ENCODE measurements at regions not wholly inside any gene's neighbourhood (a gene's known extent, or its start where the extent isn't known, plus 50 kb on each side); places are given as distances from the start of the nearest gene placed in this dataset.
A peak's percentile ranks its signal among the peaks of the same experiment; 100 is the strongest.

DNA sequence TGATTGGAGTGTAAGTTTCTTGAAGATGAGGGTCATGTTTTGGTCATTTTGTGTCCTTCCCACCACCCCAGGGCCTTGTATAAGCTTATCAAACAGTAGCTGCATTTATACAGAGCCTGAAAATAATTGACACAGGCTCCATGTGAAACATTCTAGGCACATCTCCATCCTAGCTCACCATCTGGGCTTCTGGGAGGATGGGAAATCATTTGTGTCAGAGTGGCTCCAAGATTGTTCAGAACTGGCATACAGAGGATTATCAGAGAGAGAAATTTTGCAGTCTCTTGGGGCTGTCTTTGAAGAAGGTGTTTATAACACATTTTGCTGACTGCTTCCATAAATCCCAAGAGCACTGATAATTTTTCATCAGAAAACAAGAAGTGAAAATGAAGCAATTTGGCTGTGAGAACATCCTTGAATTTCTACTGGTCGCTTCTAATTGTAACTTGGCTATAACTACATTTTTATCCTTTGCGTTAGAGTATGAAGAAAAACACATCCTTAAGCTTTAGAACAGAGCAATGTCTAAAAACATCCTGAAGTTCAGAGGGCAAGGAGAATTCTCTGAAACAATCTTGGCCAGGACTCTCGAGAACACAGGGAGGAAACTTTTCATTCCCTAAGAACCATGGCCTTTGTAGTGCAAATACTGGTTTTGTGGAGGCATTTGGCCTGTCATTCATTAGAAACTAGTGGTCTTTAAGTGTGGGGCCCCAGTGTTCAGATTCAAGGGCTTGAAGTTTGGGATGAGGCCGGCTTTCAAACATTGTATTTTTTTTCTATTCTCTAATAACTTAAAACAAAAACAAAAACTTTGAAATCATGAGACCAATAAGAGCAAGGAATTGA, 151.1 kb downstream of the DACT1 start:
- ChIA-PET POLR2A (ENCODE audit: partially characterized antibody) (no interaction called here), CTCF (ENCODE audit: partially characterized antibody) (interaction anchor here (1.0 to 1.2 kb wide), 2 partner anchors 9 to 16 kb away, joined by 3 to 4 read pairs; no protein-coding TSS in a partner anchor)
- no peak overlapping the region for H3K18ac ChIP-seq (ENCODE audit: extremely low read depth, low read length)
- H3K56ac ChIP-seq (replicated peaks; ENCODE audit: insufficient read length, low read depth, low read length): no peak overlapping the region
- no peak overlapping the region for H3K23ac ChIP-seq (ENCODE audit: insufficient read length)
- H3K9ac ChIP-seq (replicated peaks in 1 of 4; ENCODE audit: extremely low read depth in 1 of 4, low read depth in 3 of 4, low read length in 3 of 4): no peak overlapping the region
- H2BK12ac ChIP-seq (ENCODE audit: low read depth, low read length): no peak overlapping the region
- no peaks in the 10 kb centered on the region for H3K79me1 ChIP-seq (ENCODE audit: low read depth, low read length)
- H2BK120ac ChIP-seq (replicated peaks; ENCODE audit: low read depth, low read length): no peak overlapping the region
- H3K14ac ChIP-seq (ENCODE audit: insufficient read length): no peak overlapping the region
- no peaks in the 10 kb centered on the region for H3K36me3 ChIP-seq (ENCODE audit: control insufficient read depth in 2 of 4, insufficient read depth in 4 of 4, low read length in 3 of 4)
- H3K4ac ChIP-seq (replicated peaks; ENCODE audit: insufficient read length, low read depth, low read length): no peak overlapping the region
- no peaks in the 10 kb centered on the region for H3K9me3 ChIP-seq (ENCODE audit: insufficient read depth in 2 of 2, low read depth in 1 of 2, low read length in 1 of 2)
- 0 out of 8 replicates have a peak overlapping the region, but pooled peaks of 1 of the 4 experiments have one; percentile 8 for H3K4me3 ChIP-seq (ENCODE audit: extremely low read depth in 1 of 4, insufficient read depth in 2 of 4, low read depth in 3 of 4, low read length in 4 of 4)
- H4K20me1 ChIP-seq (replicated peaks in 1 of 2; ENCODE audit: control insufficient read depth in 1 of 2, insufficient read depth in 2 of 2, low read length in 2 of 2): no peaks in the 10 kb centered on the region
- no peak overlapping the region for H2BK20ac ChIP-seq (ENCODE audit: low read length)
- H3K4me2 ChIP-seq (ENCODE audit: insufficient read depth in 1 of 2, low read depth in 2 of 2, low read length in 2 of 2): 0 out of 4 replicates have a peak overlapping the region, but pooled peaks of 1 of the 2 experiments have one; percentile 15
- peaks cover 0 to 4% (median 2%) of the 10 kb centered on the region in 4 experiments; a peak in 5 of 7 replicates for H3K4me1 ChIP-seq (replicated peaks in 1 of 4; ENCODE audit: control insufficient read depth in 3 of 4, insufficient read depth in 4 of 4, low read length in 3 of 4)
- no peak overlapping the region for H4K91ac ChIP-seq (replicated peaks; ENCODE audit: insufficient read length, low read length)
- H2BK15ac ChIP-seq (ENCODE audit: low read length): no peak overlapping the region
- 63% methylated on average over 4 of the region's 4 CpGs; no CpG with 5 or more reads in 1 of the 2 experiments for WGBS, 2 experiments (ENCODE audit: extremely low coverage in 1 of 2, insufficient coverage in 1 of 2, insufficient read length in 1 of 2, insufficient replicate concordance in 2 of 2, low coverage in 1 of 2, low lambda C conversion rate in 2 of 2, missing lambda C conversion rate in 1 of 2)
- H4K8ac ChIP-seq (ENCODE audit: extremely low read depth, insufficient read depth, low read length): no peak overlapping the region
- no peaks in the 10 kb centered on the region; the same call in 1 of the 2 replicates for H3K23me2 ChIP-seq (ENCODE audit: low read depth, low read length)
- H2AFZ ChIP-seq (ENCODE audit: low read length): no peak overlapping the region
- FAIRE-seq: no peak
- no peak overlapping the region for H2AK5ac ChIP-seq (ENCODE audit: low read depth, low read length)
- no peak overlapping the region for H3K27ac ChIP-seq (ENCODE audit: low read depth, low read length)
- H4K5ac ChIP-seq (ENCODE audit: insufficient read length, low read depth, low read length): no peak overlapping the region
- H3K27me3 ChIP-seq (replicated peaks in 1 of 4; ENCODE audit: control insufficient read depth in 3 of 4, extremely low read depth in 1 of 4, insufficient read depth in 3 of 4, low read length in 3 of 4): peaks cover 0 to 4% (median 0%) of the 10 kb centered on the region in 4 experiments; a peak in 1 of 7 replicates
- no peaks in the 10 kb centered on the region for H3K79me2 ChIP-seq (ENCODE audit: control insufficient read depth in 1 of 2, insufficient read depth in 2 of 2, low read length in 2 of 2)
- DNase-seq (ENCODE audit: low read depth in 1 of 2, low spot score in 2 of 2): no peak
- no peak overlapping the region for H2BK5ac ChIP-seq (ENCODE audit: low read depth, low read length)
- TF ChIP-seq CHD1 (IDR thresholded peaks at IDR 0.05; ENCODE audit: low read depth, low read length) (no peak), CBX8 (IDR thresholded peaks at IDR 0.05; ENCODE audit: borderline replicate concordance, low read depth, low read length) (no peak), CTBP2 (IDR thresholded peaks at IDR 0.05; ENCODE audit: borderline replicate concordance, insufficient read depth, insufficient read length, low read length) (no peak), KDM5A (IDR thresholded peaks at IDR 0.05; ENCODE audit: low read length) (no peak), CEBPB (IDR thresholded peaks at IDR 0.05; ENCODE audit: low read depth, low read length) (no peak), NANOG (IDR thresholded peaks at IDR 0.05; ENCODE audit: insufficient read depth, low read depth, low read length, poor library complexity, severe bottlenecking) (no peak), BRCA1 (IDR thresholded peaks at IDR 0.05; ENCODE audit: low read depth, low read length) (no peak), RNF2 (IDR thresholded peaks at IDR 0.05; ENCODE audit: borderline replicate concordance, low read depth, low read length, missing control alignments, poor library complexity, severe bottlenecking) (no peak), MAFK (IDR thresholded peaks at IDR 0.05; ENCODE audit: low read depth, low read length) (no peak), JUND (IDR thresholded peaks at IDR 0.05; ENCODE audit: low read length) (no peak), NRF1 (IDR thresholded peaks at IDR 0.05; ENCODE audit: low read depth, low read length) (no peak), TAF7 (optimal IDR thresholded peaks at IDR 0.05; ENCODE audit: borderline replicate concordance, low read depth, low read length) (no peak)
